ENCODE measurements at regions not wholly inside any gene's neighbourhood (a gene's known extent, or its start where the extent isn't known, plus 50 kb on each side); places are given as distances from the start of the nearest gene placed in this dataset.

- H3K79me2 ChIP-seq (ENCODE audit: control insufficient read depth, low read length), result no peaks in the 10 kb centered on the region
- no peaks in the 10 kb centered on the region for H3K36me3 ChIP-seq (ENCODE audit: control insufficient read depth, low read length)
- H3K4me1 ChIP-seq (ENCODE audit: control insufficient read depth, low read length), result no peaks in the 10 kb centered on the region
- no peaks in the 10 kb centered on the region for H3K9me3 ChIP-seq (ENCODE audit: control insufficient read depth, insufficient read depth, low read length)
- no peaks in the 10 kb centered on the region for H3K9me2 ChIP-seq (replicated peaks; ENCODE audit: control insufficient read depth, low read length)
- no peak for TF ChIP-seq EZH2phosphoT487 (IDR thresholded peaks at IDR 0.05; ENCODE audit: borderline replicate concordance, low read length)
- no peak for TF ChIP-seq CTCF (IDR thresholded peaks at IDR 0.05; ENCODE audit: low read depth, low read length, poor library complexity, severe bottlenecking)
- no peak overlapping the region for H3K27ac ChIP-seq (ENCODE audit: low read depth, low read length)
- H4K20me1 ChIP-seq (ENCODE audit: control insufficient read depth, insufficient read depth, low read depth, low read length), result no peaks in the 10 kb centered on the region
- H3K4me2 ChIP-seq (ENCODE audit: low read length), result no peak overlapping the region
- no peaks in the 10 kb centered on the region for H3F3A ChIP-seq (ENCODE audit: control insufficient read depth, insufficient read depth)
- H3K27me3 ChIP-seq (ENCODE audit: control insufficient read depth, low read length), result no peaks in the 10 kb centered on the region
- H3K4me3 ChIP-seq (ENCODE audit: low read length), result no peak overlapping the region
Observed at GRCh38 chr12:19897900-19898408, 458.7 kb downstream of the AEBP2 start.

GRCh38 chr12:19901841-19902240 lies 462.5 kb downstream of the AEBP2 start:
- TF ChIP-seq EZH2phosphoT487 (IDR thresholded peaks at IDR 0.05; ENCODE audit: borderline replicate concordance, low read length) (no peak), CTCF (IDR thresholded peaks at IDR 0.05; ENCODE audit: low read depth, low read length, poor library complexity, severe bottlenecking) (no peak)
- Histone ChIP-seq H4K20me1 (ENCODE audit: control insufficient read depth, insufficient read depth, low read depth, low read length) (no peaks in the 10 kb centered on the region), H3K27ac (ENCODE audit: low read depth, low read length) (no peak overlapping the region), H3K4me1 (ENCODE audit: control insufficient read depth, low read length) (no peaks in the 10 kb centered on the region), H3K4me3 (ENCODE audit: low read length) (no peak overlapping the region), H3K9me3 (ENCODE audit: control insufficient read depth, insufficient read depth, low read length) (no peaks in the 10 kb centered on the region), H3K27me3 (ENCODE audit: control insufficient read depth, low read length) (no peaks in the 10 kb centered on the region), H3F3A (ENCODE audit: control insufficient read depth, insufficient read depth) (no peaks in the 10 kb centered on the region), H3K79me2 (ENCODE audit: control insufficient read depth, low read length) (no peaks in the 10 kb centered on the region), H3K4me2 (ENCODE audit: low read length) (no peak overlapping the region), H3K36me3 (ENCODE audit: control insufficient read depth, low read length) (no peaks in the 10 kb centered on the region), H3K9me2 (replicated peaks; ENCODE audit: control insufficient read depth, low read length) (no peaks in the 10 kb centered on the region)

- Histone ChIP-seq H3K4me1 (ENCODE audit: control insufficient read depth, low read length) (no peaks in the 10 kb centered on the region), H3F3A (ENCODE audit: control insufficient read depth, insufficient read depth) (no peaks in the 10 kb centered on the region), H3K79me2 (ENCODE audit: control insufficient read depth, low read length) (no peaks in the 10 kb centered on the region), H3K4me2 (ENCODE audit: low read length) (no peak overlapping the region), H3K9me2 (replicated peaks; ENCODE audit: control insufficient read depth, low read length) (no peaks in the 10 kb centered on the region), H3K36me3 (ENCODE audit: control insufficient read depth, low read length) (no peaks in the 10 kb centered on the region), H3K27me3 (ENCODE audit: control insufficient read depth, low read length) (no peaks in the 10 kb centered on the region), H3K4me3 (ENCODE audit: low read length) (no peak overlapping the region), H3K9me3 (ENCODE audit: control insufficient read depth, insufficient read depth, low read length) (no peaks in the 10 kb centered on the region), H4K20me1 (ENCODE audit: control insufficient read depth, insufficient read depth, low read depth, low read length) (no peaks in the 10 kb centered on the region), H3K27ac (ENCODE audit: low read depth, low read length) (no peak overlapping the region)
- TF ChIP-seq CTCF (IDR thresholded peaks at IDR 0.05; ENCODE audit: low read depth, low read length, poor library complexity, severe bottlenecking) (no peak), EZH2phosphoT487 (IDR thresholded peaks at IDR 0.05; ENCODE audit: borderline replicate concordance, low read length) (no peak)
Observed at GRCh38 chr12:19904819-19905218, 463.5 kb upstream of the PDE3A start.
